GM23338 (cell line): ENCODE measurements at regions not wholly inside any gene's neighbourhood (a gene's known extent, or its start where the extent isn't known, plus 50 kb on each side); places are given as distances from the start of the nearest gene placed in this dataset.

ENCODE experiments used
- ATAC-seq: fragments of 200-7000 bp; cut with Tn5 transposase; 3 replicates; pipeline ENCODE4 v1.9.1; 2020
- DNase-seq: peaks from one replicate; pipeline ENCODE4 v3.0.0-alpha.2; 2015; ENCODE audit warnings: low spot score
- H2AFZ ChIP-seq: fragments of 200-600 bp; sonication (generic); 2 replicates; pipeline ENCODE4 v1.8.0; 2016; ENCODE audit warnings: antibody characterized with exemption, mild to moderate bottlenecking, moderate library complexity
- H3F3A ChIP-seq: fragments of 200-600 bp; sonication (generic); replicated peaks from 2 replicates; pipeline ENCODE4 v1.8.0; 2017; ENCODE audit warnings: antibody characterized with exemption, mixed run types, low read depth
- H3K27ac ChIP-seq: fragments of 200-600 bp; sonication (generic); 2 replicates; pipeline ENCODE4 v1.6.1; 2016; ENCODE audit warnings: low read depth
- H3K27me3 ChIP-seq: fragments of 200-600 bp; sonication (generic); 2 replicates; pipeline ENCODE4 v1.8.0; 2016; ENCODE audit warnings: mild to moderate bottlenecking, mixed run types, moderate library complexity; ENCODE audit not compliant: insufficient read depth
- H3K36me3 ChIP-seq: fragments of 200-600 bp; sonication (generic); 2 replicates; pipeline ENCODE4 v1.8.0; 2016; ENCODE audit warnings: mild to moderate bottlenecking; ENCODE audit not compliant: insufficient read depth
- H3K4me1 ChIP-seq: fragments of 200-600 bp; sonication (generic); 2 replicates; pipeline ENCODE4 v1.8.0; 2016; ENCODE audit warnings: mild to moderate bottlenecking, moderate library complexity; ENCODE audit not compliant: insufficient read depth
- H3K4me2 ChIP-seq: fragments of 200-600 bp; sonication (generic); 2 replicates; pipeline ENCODE4 v1.7.1; 2017; ENCODE audit warnings: mixed run types
- H3K4me3 ChIP-seq: fragments of 200-600 bp; sonication (generic); 2 replicates; pipeline ENCODE4 v1.6.1; 2016; ENCODE audit warnings: mixed run types
- H3K79me2 ChIP-seq: fragments of 200-600 bp; sonication (generic); replicated peaks from 2 replicates; pipeline ENCODE4 v1.8.0; 2017; ENCODE audit warnings: mild to moderate bottlenecking; ENCODE audit not compliant: insufficient read depth
- H3K9me2 ChIP-seq: fragments of 200-600 bp; sonication (generic); 2 replicates; pipeline ENCODE4 v1.8.0; 2017; ENCODE audit not compliant: insufficient read depth
- H4K20me1 ChIP-seq: fragments of 200-600 bp; sonication (generic); replicated peaks from 2 replicates; pipeline ENCODE4 v1.8.0; 2017; ENCODE audit warnings: mild to moderate bottlenecking; ENCODE audit not compliant: insufficient read depth
- H3K27ac Mint-ChIP-seq: 2 replicates; pipeline ENCODE4 v1.8.0; 2020; ENCODE audit warnings: inconsistent platforms, mild to moderate bottlenecking, moderate library complexity, mixed read lengths
- H3K27me3 Mint-ChIP-seq: 3 replicates; pipeline ENCODE4 v1.8.0; 2022; ENCODE audit warnings: low read depth, mild to moderate bottlenecking, moderate library complexity, mixed read lengths, inconsistent platforms; ENCODE audit not compliant: insufficient read depth, poor library complexity
- H3K36me3 Mint-ChIP-seq: 3 replicates; pipeline ENCODE4 v1.8.0; 2021; ENCODE audit warnings: low read depth, mild to moderate bottlenecking, inconsistent platforms, moderate library complexity, mixed read lengths
- H3K4me1 Mint-ChIP-seq: 3 replicates; pipeline ENCODE4 v1.8.0; 2020; ENCODE audit warnings: mild to moderate bottlenecking, inconsistent platforms, mixed read lengths
- H3K4me3 Mint-ChIP-seq: 3 replicates; pipeline ENCODE4 v1.8.0; 2021; ENCODE audit warnings: moderate library complexity, mild to moderate bottlenecking, inconsistent platforms, mixed read lengths
- H3K9me3 Mint-ChIP-seq: 3 replicates; pipeline ENCODE4 v1.8.0; 2020; ENCODE audit warnings: moderate library complexity, mild to moderate bottlenecking, inconsistent platforms, mixed read lengths
- CREB1 ChIP-seq: fragments of 250-450 bp; sonication (Bioruptor Pico); IDR thresholded peaks from 2 replicates; pipeline ENCODE4 v1.5.0; 2020; ENCODE audit warnings: low read depth, mild to moderate bottlenecking, moderate library complexity
- EZH2 ChIP-seq: fragments of 200-600 bp; sonication (generic); IDR thresholded peaks from one replicate; pipeline ENCODE4 v1.8.0; 2017; ENCODE audit warnings: antibody characterized with exemption, mild to moderate bottlenecking, low read depth; ENCODE audit not compliant: unreplicated experiment
- EZH2phosphoT487 ChIP-seq: fragments of 200-600 bp; sonication (generic); IDR thresholded peaks from one replicate; pipeline ENCODE4 v1.8.1; 2018; ENCODE audit warnings: antibody characterized with exemption; ENCODE audit not compliant: unreplicated experiment
- JUNB ChIP-seq: IDR thresholded peaks from one replicate; pipeline ENCODE4 v1.6.1; 2016; ENCODE audit warnings: antibody characterized with exemption; ENCODE audit not compliant: unreplicated experiment
- NANOG ChIP-seq: IDR thresholded peaks from 2 replicates; pipeline ENCODE4 v1.6.1; 2016; ENCODE audit warnings: antibody characterized with exemption, borderline replicate concordance
- STAT1 ChIP-seq: IDR thresholded peaks from one replicate; pipeline ENCODE4 v1.6.1; 2016; ENCODE audit warnings: antibody characterized with exemption; ENCODE audit not compliant: unreplicated experiment
- ZNF331 ChIP-seq: fragments of 250-450 bp; sonication (Bioruptor Pico); IDR thresholded peaks from 2 replicates; pipeline ENCODE4 v1.5.0; 2020; ENCODE audit warnings: low read depth, mild to moderate bottlenecking, moderate library complexity
- TF ChIP-seq, protein P1 (sequence below): IDR thresholded peaks from one replicate; pipeline ENCODE4 v1.6.1; 2018; ENCODE audit warnings: antibody characterized with exemption; ENCODE audit not compliant: unreplicated experiment
- TF ChIP-seq, protein P2 (sequence below), 2 experiments: fragments of 200-600 bp in 1 of 2; sonication (generic) in 1 of 2; conservative IDR thresholded peaks; 2 replicates each; pipeline versions ENCODE4 v1.5.1 to v1.6.1; 2016 to 2017; ENCODE audit warnings: antibody characterized with exemption in 2 of 2, low read depth in 2 of 2, mild to moderate bottlenecking in 2 of 2, moderate library complexity in 1 of 2
- TF ChIP-seq, protein P3 (sequence below): IDR thresholded peaks from 2 replicates; pipeline ENCODE4 v1.6.1; 2016; ENCODE audit warnings: antibody characterized with exemption

DNA sequence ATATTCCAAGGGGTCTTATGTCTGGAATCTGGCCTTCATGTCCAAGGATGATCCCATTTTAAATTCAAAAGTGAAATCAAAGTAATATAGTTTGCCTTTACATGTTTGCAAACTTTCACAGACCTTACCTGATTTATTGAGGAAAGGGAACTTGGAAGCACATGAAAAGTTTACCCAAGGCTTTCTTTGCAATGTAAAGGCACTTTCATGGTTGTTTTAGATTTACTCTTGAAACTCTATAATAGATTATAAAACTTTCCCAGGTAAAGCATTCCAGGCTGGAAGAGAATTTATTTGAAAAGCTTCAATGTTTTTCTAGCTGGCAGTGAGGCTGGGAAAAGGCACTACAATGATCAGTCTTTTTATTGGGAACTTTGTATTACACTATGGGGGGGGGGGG is 842.8 kb upstream of the DIAPH2 start (continued):
- TF ChIP-seq, protein P1, sequence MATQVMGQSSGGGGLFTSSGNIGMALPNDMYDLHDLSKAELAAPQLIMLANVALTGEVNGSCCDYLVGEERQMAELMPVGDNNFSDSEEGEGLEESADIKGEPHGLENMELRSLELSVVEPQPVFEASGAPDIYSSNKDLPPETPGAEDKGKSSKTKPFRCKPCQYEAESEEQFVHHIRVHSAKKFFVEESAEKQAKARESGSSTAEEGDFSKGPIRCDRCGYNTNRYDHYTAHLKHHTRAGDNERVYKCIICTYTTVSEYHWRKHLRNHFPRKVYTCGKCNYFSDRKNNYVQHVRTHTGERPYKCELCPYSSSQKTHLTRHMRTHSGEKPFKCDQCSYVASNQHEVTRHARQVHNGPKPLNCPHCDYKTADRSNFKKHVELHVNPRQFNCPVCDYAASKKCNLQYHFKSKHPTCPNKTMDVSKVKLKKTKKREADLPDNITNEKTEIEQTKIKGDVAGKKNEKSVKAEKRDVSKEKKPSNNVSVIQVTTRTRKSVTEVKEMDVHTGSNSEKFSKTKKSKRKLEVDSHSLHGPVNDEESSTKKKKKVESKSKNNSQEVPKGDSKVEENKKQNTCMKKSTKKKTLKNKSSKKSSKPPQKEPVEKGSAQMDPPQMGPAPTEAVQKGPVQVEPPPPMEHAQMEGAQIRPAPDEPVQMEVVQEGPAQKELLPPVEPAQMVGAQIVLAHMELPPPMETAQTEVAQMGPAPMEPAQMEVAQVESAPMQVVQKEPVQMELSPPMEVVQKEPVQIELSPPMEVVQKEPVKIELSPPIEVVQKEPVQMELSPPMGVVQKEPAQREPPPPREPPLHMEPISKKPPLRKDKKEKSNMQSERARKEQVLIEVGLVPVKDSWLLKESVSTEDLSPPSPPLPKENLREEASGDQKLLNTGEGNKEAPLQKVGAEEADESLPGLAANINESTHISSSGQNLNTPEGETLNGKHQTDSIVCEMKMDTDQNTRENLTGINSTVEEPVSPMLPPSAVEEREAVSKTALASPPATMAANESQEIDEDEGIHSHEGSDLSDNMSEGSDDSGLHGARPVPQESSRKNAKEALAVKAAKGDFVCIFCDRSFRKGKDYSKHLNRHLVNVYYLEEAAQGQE, result no peak
- TF ChIP-seq EZH2phosphoT487 (no peak), NANOG (no peak), ZNF331 (no peak), CREB1 (CRISPR knock-in tag) (no peak), STAT1 (no peak)
- TF ChIP-seq, protein P2, sequence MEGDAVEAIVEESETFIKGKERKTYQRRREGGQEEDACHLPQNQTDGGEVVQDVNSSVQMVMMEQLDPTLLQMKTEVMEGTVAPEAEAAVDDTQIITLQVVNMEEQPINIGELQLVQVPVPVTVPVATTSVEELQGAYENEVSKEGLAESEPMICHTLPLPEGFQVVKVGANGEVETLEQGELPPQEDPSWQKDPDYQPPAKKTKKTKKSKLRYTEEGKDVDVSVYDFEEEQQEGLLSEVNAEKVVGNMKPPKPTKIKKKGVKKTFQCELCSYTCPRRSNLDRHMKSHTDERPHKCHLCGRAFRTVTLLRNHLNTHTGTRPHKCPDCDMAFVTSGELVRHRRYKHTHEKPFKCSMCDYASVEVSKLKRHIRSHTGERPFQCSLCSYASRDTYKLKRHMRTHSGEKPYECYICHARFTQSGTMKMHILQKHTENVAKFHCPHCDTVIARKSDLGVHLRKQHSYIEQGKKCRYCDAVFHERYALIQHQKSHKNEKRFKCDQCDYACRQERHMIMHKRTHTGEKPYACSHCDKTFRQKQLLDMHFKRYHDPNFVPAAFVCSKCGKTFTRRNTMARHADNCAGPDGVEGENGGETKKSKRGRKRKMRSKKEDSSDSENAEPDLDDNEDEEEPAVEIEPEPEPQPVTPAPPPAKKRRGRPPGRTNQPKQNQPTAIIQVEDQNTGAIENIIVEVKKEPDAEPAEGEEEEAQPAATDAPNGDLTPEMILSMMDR (conservative IDR thresholded peaks at IDR 0.05; ENCODE audit: low read depth in 2 of 2), result no peak
- TF ChIP-seq, protein P3, sequence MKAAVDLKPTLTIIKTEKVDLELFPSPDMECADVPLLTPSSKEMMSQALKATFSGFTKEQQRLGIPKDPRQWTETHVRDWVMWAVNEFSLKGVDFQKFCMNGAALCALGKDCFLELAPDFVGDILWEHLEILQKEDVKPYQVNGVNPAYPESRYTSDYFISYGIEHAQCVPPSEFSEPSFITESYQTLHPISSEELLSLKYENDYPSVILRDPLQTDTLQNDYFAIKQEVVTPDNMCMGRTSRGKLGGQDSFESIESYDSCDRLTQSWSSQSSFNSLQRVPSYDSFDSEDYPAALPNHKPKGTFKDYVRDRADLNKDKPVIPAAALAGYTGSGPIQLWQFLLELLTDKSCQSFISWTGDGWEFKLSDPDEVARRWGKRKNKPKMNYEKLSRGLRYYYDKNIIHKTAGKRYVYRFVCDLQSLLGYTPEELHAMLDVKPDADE, result no peak

DNA sequence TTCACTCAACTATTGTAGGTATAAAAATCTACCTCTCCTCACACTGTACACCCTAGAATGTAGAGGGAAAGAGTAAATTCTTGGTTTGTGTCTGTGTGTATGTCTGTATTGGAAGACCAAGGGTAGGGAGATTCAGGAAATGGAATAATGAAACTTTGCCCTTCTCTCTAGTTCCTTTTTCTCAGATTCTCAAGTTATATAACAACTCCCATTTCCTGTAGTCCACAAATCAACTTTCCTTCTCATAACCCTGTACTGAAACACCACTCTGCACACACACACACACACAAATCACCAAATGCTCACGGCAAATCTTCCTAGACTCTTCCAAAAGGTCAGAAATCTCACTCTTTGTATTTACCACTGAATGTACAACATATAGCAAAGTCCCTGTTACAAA is 824.5 kb upstream of the DIAPH2 start:
- H3K4me2 ChIP-seq, result no peak overlapping the region
- no peak overlapping the region for H3K27ac Mint-ChIP-seq
- H3K27me3 Mint-ChIP-seq, result no peaks in the 10 kb centered on the region
- no peak overlapping the region for H2AFZ ChIP-seq
- H3K36me3 Mint-ChIP-seq, result 0 out of 3 replicates have a peak, but pooled peaks cover 2% of the 10 kb centered on the region
- H3K9me3 Mint-ChIP-seq, result no peaks in the 10 kb centered on the region
- H3K36me3 ChIP-seq, result no peaks in the 10 kb centered on the region
- TF ChIP-seq CREB1 (CRISPR knock-in tag) (no peak), JUNB (no peak), EZH2 (no peak), EZH2phosphoT487 (no peak)
- TF ChIP-seq, protein P1, result no peak
- H3K27me3 ChIP-seq, result no peaks in the 10 kb centered on the region
- H3K9me2 ChIP-seq, result no peaks in the 10 kb centered on the region
- H3F3A ChIP-seq, result no peaks in the 10 kb centered on the region
- H3K79me2 ChIP-seq, result no peaks in the 10 kb centered on the region
- ATAC-seq, result no peak
- no peaks in the 10 kb centered on the region for H3K4me1 ChIP-seq
- H3K4me3 Mint-ChIP-seq, result no peak overlapping the region
- H3K27ac ChIP-seq, result no peak overlapping the region
- H3K4me1 Mint-ChIP-seq, result no peaks in the 10 kb centered on the region
- no peak for DNase-seq
- no peaks in the 10 kb centered on the region for H4K20me1 ChIP-seq
- no peak overlapping the region for H3K4me3 ChIP-seq
